ENCODE measurements at regions not wholly inside any gene's neighbourhood (a gene's known extent, or its start where the extent isn't known, plus 50 kb on each side); places are given as distances from the start of the nearest gene placed in this dataset.

DNA sequence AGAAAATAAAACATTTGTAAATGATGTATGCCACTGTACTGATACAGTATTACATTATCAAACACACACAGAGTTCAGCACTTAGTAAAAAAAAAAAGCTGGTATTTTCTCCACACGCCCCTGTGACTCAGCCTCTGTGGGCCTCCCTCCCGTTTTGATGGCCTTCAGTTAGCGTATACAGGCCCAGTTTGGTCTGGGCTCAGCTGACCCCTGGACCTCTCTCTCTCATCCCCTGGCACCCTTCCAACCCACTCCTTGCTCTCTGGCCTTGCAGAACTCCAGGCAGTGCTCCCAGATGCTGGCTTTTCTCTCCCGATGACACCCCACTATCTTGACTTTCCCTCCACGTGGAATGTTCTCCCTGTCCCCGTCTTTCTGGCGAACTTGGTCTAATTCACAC lies 89.0 kb upstream of the LIMCH1 start:
- DNase-seq (ENCODE audit: low spot score), result peak; percentile 38
- H2AFZ ChIP-seq, result no peak overlapping the region
- H3K79me2 ChIP-seq, result no peaks in the 10 kb centered on the region
- no peak overlapping the region for H3K4me2 ChIP-seq
- WGBS (ENCODE audit: low lambda C conversion rate, missing lambda C conversion rate), result 70% methylated on average over 7 of the region's 7 CpGs
- TF ChIP-seq, protein P1, sequence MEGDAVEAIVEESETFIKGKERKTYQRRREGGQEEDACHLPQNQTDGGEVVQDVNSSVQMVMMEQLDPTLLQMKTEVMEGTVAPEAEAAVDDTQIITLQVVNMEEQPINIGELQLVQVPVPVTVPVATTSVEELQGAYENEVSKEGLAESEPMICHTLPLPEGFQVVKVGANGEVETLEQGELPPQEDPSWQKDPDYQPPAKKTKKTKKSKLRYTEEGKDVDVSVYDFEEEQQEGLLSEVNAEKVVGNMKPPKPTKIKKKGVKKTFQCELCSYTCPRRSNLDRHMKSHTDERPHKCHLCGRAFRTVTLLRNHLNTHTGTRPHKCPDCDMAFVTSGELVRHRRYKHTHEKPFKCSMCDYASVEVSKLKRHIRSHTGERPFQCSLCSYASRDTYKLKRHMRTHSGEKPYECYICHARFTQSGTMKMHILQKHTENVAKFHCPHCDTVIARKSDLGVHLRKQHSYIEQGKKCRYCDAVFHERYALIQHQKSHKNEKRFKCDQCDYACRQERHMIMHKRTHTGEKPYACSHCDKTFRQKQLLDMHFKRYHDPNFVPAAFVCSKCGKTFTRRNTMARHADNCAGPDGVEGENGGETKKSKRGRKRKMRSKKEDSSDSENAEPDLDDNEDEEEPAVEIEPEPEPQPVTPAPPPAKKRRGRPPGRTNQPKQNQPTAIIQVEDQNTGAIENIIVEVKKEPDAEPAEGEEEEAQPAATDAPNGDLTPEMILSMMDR (IDR thresholded peaks at IDR 0.05; ENCODE audit: poor library complexity), result no peak
- TF ChIP-seq EZH2phosphoT487 (IDR thresholded peaks at IDR 0.05; ENCODE audit: low read depth, severe bottlenecking, unreplicated experiment), result no peak
- no peak for TF ChIP-seq EZH2 (IDR thresholded peaks at IDR 0.05; ENCODE audit: borderline replicate concordance)
- no peaks in the 10 kb centered on the region for H3K9me3 ChIP-seq (ENCODE audit: low read depth)
- no peaks in the 10 kb centered on the region for H3K27me3 ChIP-seq
- H3K36me3 ChIP-seq (replicated peaks; ENCODE audit: insufficient read depth, low read depth), result no peaks in the 10 kb centered on the region
- no peak overlapping the region for H3K27ac ChIP-seq
- no peaks in the 10 kb centered on the region for H4K20me1 ChIP-seq (ENCODE audit: insufficient read depth, poor library complexity, severe bottlenecking)
- no peaks in the 10 kb centered on the region for H3K4me1 ChIP-seq (ENCODE audit: insufficient read depth)
- H3K4me3 ChIP-seq, result no peak overlapping the region
- H3K9me2 ChIP-seq (replicated peaks; ENCODE audit: insufficient read depth), result no peaks in the 10 kb centered on the region

DNA sequence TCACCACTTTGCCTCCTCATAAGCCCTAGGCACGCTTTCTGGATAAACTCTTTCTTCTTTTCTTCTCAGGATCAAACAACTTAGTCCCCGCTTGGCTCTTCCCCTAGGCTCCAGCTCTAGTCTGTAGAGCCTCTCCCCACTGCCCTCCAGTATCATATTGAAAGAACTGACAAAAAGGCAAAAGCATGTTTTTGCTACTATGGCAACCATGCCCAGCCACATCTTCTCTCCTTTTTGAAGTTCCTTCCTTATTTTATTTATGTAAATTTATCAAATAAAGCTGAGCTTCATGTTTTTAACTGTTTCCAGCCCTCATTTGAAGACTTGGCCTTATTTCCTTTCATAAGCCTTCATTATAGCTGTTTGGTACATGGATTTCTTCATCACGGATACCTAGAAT lies 86.0 kb upstream of the LIMCH1 start:
- no peak overlapping the region for H3K27ac ChIP-seq
- no peaks in the 10 kb centered on the region for H3K9me3 ChIP-seq (ENCODE audit: low read depth)
- TF ChIP-seq, protein P1 (IDR thresholded peaks at IDR 0.05; ENCODE audit: poor library complexity), result no peak
- TF ChIP-seq EZH2 (IDR thresholded peaks at IDR 0.05; ENCODE audit: borderline replicate concordance), result no peak
- TF ChIP-seq EZH2phosphoT487 (IDR thresholded peaks at IDR 0.05; ENCODE audit: low read depth, severe bottlenecking, unreplicated experiment), result no peak
- no peak overlapping the region for H3K4me3 ChIP-seq
- H3K4me1 ChIP-seq (ENCODE audit: insufficient read depth), result no peaks in the 10 kb centered on the region
- H3K4me2 ChIP-seq, result no peak overlapping the region
- H4K20me1 ChIP-seq (ENCODE audit: insufficient read depth, poor library complexity, severe bottlenecking), result no peaks in the 10 kb centered on the region
- H2AFZ ChIP-seq, result no peak overlapping the region
- H3K36me3 ChIP-seq (replicated peaks; ENCODE audit: insufficient read depth, low read depth), result no peaks in the 10 kb centered on the region
- no peak for DNase-seq (ENCODE audit: low spot score)
- H3K9me2 ChIP-seq (replicated peaks; ENCODE audit: insufficient read depth), result no peaks in the 10 kb centered on the region
- H3K27me3 ChIP-seq, result no peaks in the 10 kb centered on the region
- 93% methylated on average over 3 of the region's 3 CpGs for WGBS (ENCODE audit: low lambda C conversion rate, missing lambda C conversion rate)
- H3K79me2 ChIP-seq, result no peaks in the 10 kb centered on the region

DNA sequence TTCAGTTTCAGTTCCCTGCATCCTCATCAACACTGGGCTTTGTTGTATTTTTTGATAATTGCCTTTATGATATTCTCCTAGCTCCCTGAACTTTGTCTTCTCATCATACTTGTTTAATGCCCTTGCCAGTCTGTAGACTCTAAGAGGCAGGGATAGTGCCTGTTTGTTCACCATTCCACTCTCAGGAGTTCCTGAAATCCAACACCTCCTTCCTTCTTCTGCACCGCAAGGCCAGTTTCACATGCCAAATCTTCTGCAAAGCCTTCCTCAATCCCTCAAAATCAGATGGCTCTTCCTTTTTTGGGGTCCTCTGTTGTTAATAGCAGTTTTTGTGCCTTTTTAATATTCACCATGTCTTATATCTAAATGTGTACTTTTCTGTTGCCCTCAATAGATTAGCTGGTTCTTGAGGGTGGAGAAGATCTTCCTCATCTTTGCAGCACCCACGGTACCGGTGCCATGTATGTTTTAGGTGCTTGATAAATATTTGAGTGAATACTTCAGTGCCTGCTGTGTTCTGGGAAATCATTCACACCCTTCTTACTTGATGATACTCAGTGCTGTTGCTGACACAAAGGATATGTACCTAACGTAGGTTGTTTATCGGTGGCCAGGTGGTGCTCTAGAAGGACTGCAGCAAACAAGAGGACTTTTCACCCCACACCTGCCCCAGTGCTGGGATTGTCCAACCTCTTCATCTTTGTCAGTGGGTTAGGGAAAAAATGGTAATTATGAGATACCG lies 85.3 kb upstream of the LIMCH1 start:
- DNase-seq (ENCODE audit: low spot score), result no peak
- Histone ChIP-seq H3K27ac (no peak overlapping the region), H3K4me3 (no peak overlapping the region), H3K27me3 (no peaks in the 10 kb centered on the region), H3K4me1 (ENCODE audit: insufficient read depth) (no peaks in the 10 kb centered on the region), H3K9me3 (ENCODE audit: low read depth) (no peaks in the 10 kb centered on the region), H4K20me1 (ENCODE audit: insufficient read depth, poor library complexity, severe bottlenecking) (no peaks in the 10 kb centered on the region), H3K4me2 (no peak overlapping the region), H3K79me2 (no peaks in the 10 kb centered on the region), H2AFZ (no peak overlapping the region), H3K9me2 (replicated peaks; ENCODE audit: insufficient read depth) (no peaks in the 10 kb centered on the region), H3K36me3 (replicated peaks; ENCODE audit: insufficient read depth, low read depth) (no peaks in the 10 kb centered on the region)
- TF ChIP-seq EZH2phosphoT487 (IDR thresholded peaks at IDR 0.05; ENCODE audit: low read depth, severe bottlenecking, unreplicated experiment) (no peak), EZH2 (IDR thresholded peaks at IDR 0.05; ENCODE audit: borderline replicate concordance) (no peak)
- TF ChIP-seq, protein P1 (IDR thresholded peaks at IDR 0.05; ENCODE audit: poor library complexity), result no peak
- WGBS (ENCODE audit: low lambda C conversion rate, missing lambda C conversion rate), result 93% methylated on average over 6 of the region's 6 CpGs
